HG03280 (cell line): ENCODE measurements at regions not wholly inside any gene's neighbourhood (a gene's known extent, or its start where the extent isn't known, plus 50 kb on each side); places are given as distances from the start of the nearest gene placed in this dataset.
"Not testable (repeated sequence)": the region's sequence is repeated elsewhere in the genome, so short reads cannot be mapped to it uniquely, and the experiment has no call there.

Experiments
- ATAC-seq: cut with Tn5 transposase; IDR thresholded peaks from one replicate; pipeline ENCODE4 v1.9.1; 2021; ENCODE audit warnings: mild to moderate bottlenecking, moderate library complexity; ENCODE audit not compliant: unreplicated experiment

GRCh38 chr12:22115711-22116110 is 69.7 kb downstream of the CMAS start:
- ATAC-seq: no peak

GRCh38 chr12:22116376-22116775 is 70.4 kb downstream of the CMAS start:
- ATAC-seq: no peak

GRCh38 chr12:22117563-22118237 is 71.7 kb downstream of the CMAS start:
- ATAC-seq: no peak

GRCh38 chr12:22118238-22118790 is 72.3 kb downstream of the CMAS start:
- no peak for ATAC-seq

GRCh38 chr12:22121224-22121623 is 75.2 kb downstream of the CMAS start:
- ATAC-seq: peak; percentile 51

DNA sequence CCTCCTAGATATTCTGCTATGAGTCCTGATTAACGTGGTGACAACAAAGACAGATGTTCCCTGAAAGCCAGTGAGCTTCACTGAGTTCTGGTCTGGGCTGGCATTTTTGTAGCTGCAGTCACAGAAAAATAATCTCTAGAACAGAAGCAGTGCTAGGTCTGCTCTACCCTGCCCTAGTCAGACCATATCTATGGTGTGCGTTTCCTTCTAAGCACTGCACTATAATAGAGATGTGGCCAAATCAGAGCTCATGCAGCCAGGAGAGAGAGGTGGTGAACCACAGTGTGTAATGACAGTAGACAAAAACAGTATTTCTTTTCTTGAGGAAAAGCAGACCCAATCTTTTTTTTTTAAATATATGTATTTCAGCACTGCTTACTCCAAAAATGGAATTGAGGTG is 76.3 kb downstream of the CMAS start:
- no peak for ATAC-seq

- no peak for ATAC-seq
Measured at GRCh38 chr12:22124987-22125386, 79.0 kb downstream of the CMAS start.

- ATAC-seq: not testable (repeated sequence)
Measured at GRCh38 chr12:22126101-22126500, 80.1 kb downstream of the CMAS start.

GRCh38 chr12:22126758-22127157 is 80.7 kb downstream of the CMAS start:
- ATAC-seq: no peak

DNA sequence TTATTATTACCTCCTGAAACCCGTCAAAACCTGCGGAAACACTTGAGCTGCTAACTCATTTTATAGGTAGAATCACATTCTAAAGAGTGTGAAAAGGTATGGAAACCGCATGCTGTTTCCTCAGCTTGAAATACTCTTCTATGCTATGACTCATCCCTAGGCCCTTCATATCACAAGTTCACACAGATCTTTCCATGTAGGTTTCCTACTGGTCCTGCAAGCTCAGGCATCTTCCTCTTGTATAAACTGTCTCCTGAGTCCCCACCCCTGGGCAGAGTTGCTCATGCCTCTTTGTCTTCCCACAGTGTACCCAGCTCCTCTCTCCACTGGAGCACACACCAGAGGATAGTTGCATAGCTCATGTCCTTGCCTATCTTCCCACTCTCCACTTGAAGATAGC is 84.7 kb downstream of the CMAS start:
- no peak for ATAC-seq

GRCh38 chr12:22136604-22137117 is 90.6 kb downstream of the CMAS start:
- ATAC-seq: not testable (repeated sequence)
